ENCODE measurements at regions not wholly inside any gene's neighbourhood (a gene's known extent, or its start where the extent isn't known, plus 50 kb on each side); places are given as distances from the start of the nearest gene placed in this dataset.

GRCh38 chr5:92730486-92730885, 850.5 kb downstream of the NR2F1-AS1 start:
- TF ChIP-seq, protein P1, sequence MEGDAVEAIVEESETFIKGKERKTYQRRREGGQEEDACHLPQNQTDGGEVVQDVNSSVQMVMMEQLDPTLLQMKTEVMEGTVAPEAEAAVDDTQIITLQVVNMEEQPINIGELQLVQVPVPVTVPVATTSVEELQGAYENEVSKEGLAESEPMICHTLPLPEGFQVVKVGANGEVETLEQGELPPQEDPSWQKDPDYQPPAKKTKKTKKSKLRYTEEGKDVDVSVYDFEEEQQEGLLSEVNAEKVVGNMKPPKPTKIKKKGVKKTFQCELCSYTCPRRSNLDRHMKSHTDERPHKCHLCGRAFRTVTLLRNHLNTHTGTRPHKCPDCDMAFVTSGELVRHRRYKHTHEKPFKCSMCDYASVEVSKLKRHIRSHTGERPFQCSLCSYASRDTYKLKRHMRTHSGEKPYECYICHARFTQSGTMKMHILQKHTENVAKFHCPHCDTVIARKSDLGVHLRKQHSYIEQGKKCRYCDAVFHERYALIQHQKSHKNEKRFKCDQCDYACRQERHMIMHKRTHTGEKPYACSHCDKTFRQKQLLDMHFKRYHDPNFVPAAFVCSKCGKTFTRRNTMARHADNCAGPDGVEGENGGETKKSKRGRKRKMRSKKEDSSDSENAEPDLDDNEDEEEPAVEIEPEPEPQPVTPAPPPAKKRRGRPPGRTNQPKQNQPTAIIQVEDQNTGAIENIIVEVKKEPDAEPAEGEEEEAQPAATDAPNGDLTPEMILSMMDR (IDR thresholded peaks at IDR 0.05), result no peak
- TF ChIP-seq POLR2A (IDR thresholded peaks at IDR 0.05), result no peak
